WERI-Rb-1 (cell line): ENCODE measurements at regions not wholly inside any gene's neighbourhood (a gene's known extent, or its start where the extent isn't known, plus 50 kb on each side); places are given as distances from the start of the nearest gene placed in this dataset.

Experiments used
- DNase-seq: peaks from one replicate; pipeline ENCODE4 v3.0.0-alpha.2; 2020
- H3K27ac ChIP-seq: fragments of 250-450 bp; sonication (Bioruptor Pico); 2 replicates; pipeline ENCODE4 v1.5.1; 2020; ENCODE audit warnings: mild to moderate bottlenecking, moderate library complexity
- H3K27me3 ChIP-seq: fragments of 250-450 bp; sonication (Bioruptor Pico); 2 replicates; pipeline ENCODE4 v1.5.1; 2021; ENCODE audit warnings: mild to moderate bottlenecking, low read depth, moderate library complexity; ENCODE audit not compliant: insufficient read depth, severe bottlenecking
- H3K36me3 ChIP-seq: fragments of 250-450 bp; sonication (Bioruptor Pico); 2 replicates; pipeline ENCODE4 v1.5.1; 2020; ENCODE audit warnings: mild to moderate bottlenecking, moderate library complexity
- H3K4me3 ChIP-seq: 2 replicates; pipeline ENCODE4 v1.5.1; 2011; ENCODE audit warnings: low read depth, mild to moderate bottlenecking, control low read depth, low read length
- H3K9me3 ChIP-seq: fragments of 250-450 bp; sonication (Bioruptor Pico); 2 replicates; pipeline ENCODE4 v1.5.1; 2021; ENCODE audit warnings: mild to moderate bottlenecking, moderate library complexity; ENCODE audit not compliant: severe bottlenecking
- TF ChIP-seq, protein P1 (sequence below): IDR thresholded peaks from 2 replicates; pipeline ENCODE4 v1.5.1; 2011; ENCODE audit warnings: low read depth, mild to moderate bottlenecking, control low read depth, inconsistent platforms, low read length

DNA sequence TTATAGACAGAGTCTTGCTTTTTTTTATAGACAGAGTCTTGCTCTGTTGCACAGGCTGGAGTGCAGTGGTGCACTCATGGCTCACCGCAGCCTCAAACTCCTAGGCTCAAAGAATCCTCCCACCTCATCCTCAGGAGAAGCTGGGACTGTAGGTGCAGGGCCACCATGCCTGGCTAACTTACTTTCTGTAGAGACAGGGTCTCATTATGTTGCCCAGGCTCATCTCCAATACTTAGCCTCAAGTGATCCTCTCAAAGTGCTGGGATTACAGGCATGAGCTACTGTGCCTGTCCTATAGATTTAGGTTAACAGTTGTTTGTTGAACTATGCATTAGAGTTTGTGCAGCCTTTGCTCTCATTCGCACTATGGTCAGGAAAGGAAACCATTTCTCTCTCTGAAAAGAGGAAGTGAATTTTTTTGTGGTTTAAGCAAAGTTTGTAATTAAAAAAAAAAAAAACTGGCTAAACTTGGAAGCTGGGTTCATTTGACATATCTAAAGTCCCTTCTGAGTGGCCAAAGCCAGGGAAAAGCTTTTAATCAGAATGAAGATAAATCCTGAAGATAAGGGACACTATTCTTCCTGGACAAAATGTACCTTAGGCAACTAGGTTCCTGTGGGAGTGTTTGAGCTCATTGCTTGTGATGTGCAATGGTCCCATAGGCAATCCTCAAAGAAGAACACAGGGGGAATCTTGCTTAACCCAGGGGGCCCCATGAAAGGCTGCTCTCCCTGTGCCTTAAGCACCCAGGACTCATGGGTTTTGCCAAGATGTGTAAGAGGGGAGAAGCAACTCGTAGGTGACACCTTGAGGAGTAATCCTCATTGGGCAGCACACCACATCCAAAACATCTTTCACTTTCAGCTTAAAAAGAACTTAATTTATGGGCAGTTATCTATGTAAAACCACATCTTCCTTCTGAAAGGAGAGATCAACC is 201.7 kb downstream of the MREG start:
- no peak overlapping the region for H3K4me3 ChIP-seq
- no peaks in the 10 kb centered on the region for H3K27me3 ChIP-seq
- no peak overlapping the region for H3K27ac ChIP-seq
- TF ChIP-seq, protein P1, sequence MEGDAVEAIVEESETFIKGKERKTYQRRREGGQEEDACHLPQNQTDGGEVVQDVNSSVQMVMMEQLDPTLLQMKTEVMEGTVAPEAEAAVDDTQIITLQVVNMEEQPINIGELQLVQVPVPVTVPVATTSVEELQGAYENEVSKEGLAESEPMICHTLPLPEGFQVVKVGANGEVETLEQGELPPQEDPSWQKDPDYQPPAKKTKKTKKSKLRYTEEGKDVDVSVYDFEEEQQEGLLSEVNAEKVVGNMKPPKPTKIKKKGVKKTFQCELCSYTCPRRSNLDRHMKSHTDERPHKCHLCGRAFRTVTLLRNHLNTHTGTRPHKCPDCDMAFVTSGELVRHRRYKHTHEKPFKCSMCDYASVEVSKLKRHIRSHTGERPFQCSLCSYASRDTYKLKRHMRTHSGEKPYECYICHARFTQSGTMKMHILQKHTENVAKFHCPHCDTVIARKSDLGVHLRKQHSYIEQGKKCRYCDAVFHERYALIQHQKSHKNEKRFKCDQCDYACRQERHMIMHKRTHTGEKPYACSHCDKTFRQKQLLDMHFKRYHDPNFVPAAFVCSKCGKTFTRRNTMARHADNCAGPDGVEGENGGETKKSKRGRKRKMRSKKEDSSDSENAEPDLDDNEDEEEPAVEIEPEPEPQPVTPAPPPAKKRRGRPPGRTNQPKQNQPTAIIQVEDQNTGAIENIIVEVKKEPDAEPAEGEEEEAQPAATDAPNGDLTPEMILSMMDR = no peak
- peak; percentile 24 for DNase-seq
- H3K36me3 ChIP-seq = no peaks in the 10 kb centered on the region
- no peaks in the 10 kb centered on the region for H3K9me3 ChIP-seq

DNA sequence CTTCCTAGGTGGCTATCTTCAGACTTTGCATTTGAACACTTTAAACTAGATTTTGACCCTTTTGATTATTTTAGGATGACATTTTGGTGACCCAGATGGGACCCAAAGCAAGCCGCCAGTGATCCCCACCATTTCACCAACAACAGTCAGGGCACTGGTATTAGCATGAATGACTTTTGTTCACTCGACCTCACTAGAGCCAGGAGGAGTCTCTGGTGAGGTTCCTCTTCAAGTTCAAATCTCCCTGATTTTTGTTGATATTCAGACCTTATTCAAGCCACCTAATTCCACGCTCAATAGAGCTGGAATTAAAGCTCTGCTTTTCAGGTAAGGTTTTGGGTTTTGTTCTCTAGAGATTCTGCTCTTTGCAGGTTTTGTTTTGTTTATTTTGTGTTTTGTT is 202.3 kb downstream of the MREG start:
- Histone ChIP-seq H3K36me3 (no peaks in the 10 kb centered on the region), H3K4me3 (no peak overlapping the region), H3K27me3 (no peaks in the 10 kb centered on the region), H3K27ac (no peak overlapping the region), H3K9me3 (no peaks in the 10 kb centered on the region)
- no peak for DNase-seq
- TF ChIP-seq, protein P1 = no peak

DNA sequence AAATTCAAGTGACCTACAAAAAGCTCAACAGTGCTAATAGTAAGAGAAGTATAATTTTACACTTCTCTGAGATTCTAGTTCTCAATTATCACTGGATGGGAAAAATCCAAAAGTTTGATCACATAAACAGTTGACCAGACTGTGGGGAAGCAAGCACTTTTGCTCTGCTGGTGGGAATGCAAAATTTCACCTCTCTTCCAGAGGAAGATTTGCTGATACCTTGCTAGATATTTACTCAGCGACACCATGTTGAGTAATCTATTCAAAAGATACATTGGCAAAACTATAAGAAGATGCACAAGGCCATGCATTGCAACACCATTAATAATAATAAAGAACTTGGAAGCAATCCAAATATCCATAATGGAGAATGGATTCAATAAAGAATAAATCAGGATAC is 204.4 kb downstream of the MREG start:
- Histone ChIP-seq H3K4me3 (no peak overlapping the region), H3K9me3 (no peaks in the 10 kb centered on the region), H3K27ac (no peak overlapping the region), H3K27me3 (no peaks in the 10 kb centered on the region), H3K36me3 (no peaks in the 10 kb centered on the region)
- TF ChIP-seq, protein P1 = no peak
- no peak for DNase-seq

DNA sequence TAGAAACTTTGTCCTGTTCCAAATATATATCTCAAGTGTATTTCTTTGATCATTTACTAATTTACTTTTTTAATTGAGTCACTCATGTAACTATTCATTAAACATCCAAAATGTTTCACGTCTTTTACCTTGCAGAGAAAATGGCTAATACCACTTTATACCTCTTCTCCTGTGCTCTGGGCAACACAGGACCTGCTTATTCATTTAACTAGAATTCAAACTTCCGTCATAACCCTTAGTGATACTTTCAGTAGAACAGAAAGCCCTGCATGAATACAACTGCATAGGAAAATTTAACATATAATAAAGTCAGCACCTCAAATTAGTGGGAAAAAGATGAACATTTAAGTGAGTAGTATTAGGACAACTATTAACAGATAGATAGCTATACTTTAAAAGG is 205.2 kb downstream of the MREG start:
- Histone ChIP-seq H3K27me3 (no peaks in the 10 kb centered on the region), H3K4me3 (no peak overlapping the region), H3K9me3 (no peaks in the 10 kb centered on the region), H3K27ac (no peak overlapping the region), H3K36me3 (no peaks in the 10 kb centered on the region)
- no peak for DNase-seq
- TF ChIP-seq, protein P1 = no peak

DNA sequence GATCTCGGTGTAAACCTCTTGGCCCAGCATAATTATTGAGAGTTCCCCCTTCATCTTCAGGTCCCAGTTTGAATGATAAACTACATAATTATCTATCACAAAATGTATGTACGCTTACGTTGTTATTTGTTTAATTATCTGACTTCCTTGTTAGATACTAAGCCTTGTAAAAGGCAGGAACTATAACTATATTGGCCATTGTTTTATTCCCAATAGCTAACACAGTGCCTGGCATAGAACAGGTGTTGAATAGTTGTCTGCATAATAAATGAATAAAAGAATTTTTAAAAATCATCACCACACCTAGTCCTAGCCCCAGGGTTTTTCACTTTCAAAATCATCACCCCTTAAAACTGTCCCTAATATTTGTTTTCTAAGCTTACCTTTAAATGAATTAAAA is 207.9 kb downstream of the MREG start:
- DNase-seq = no peak

More for the DNA sequence above, 207.9 kb downstream of the MREG start:
- H3K27me3 ChIP-seq = no peaks in the 10 kb centered on the region
- TF ChIP-seq, protein P1 = no peak
- H3K27ac ChIP-seq = no peak overlapping the region
- H3K4me3 ChIP-seq = no peak overlapping the region
- H3K9me3 ChIP-seq = peaks cover 3% of the 10 kb centered on the region
- no peaks in the 10 kb centered on the region for H3K36me3 ChIP-seq
